HepG2 (cell line): ENCODE measurements at regions not wholly inside any gene's neighbourhood (a gene's known extent, or its start where the extent isn't known, plus 50 kb on each side); places are given as distances from the start of the nearest gene placed in this dataset.

ENCODE experiments used
- ATAC-seq: fragments of 200-7000 bp; cut with Tn5 transposase; 3 replicates; pipeline ENCODE4 v1.9.1; 2020; ENCODE audit warnings: mild to moderate bottlenecking, moderate library complexity
- BruUV-seq: library from RNA; stranded (reverse); fragments of 400-500 nt; replicated peaks from 2 replicates; lab custom pipeline; 2021; lab: Mats Ljungman, UMichigan
- CTCF ChIA-PET: fragments of 300-600 bp; formaldehyde crosslinking; extraction: SDS; loops from one replicate; lab custom pipeline; 2021; ENCODE audit warnings: low total read pairs, inconsistent platforms, low intra/inter-chr PET ratio; lab: Yijun Ruan, JAX
- POLR2A ChIA-PET: fragments of 350-600 bp; sonication (Branson Sonifier 250); formaldehyde crosslinking; loops from one replicate; lab custom pipeline; 2020; ENCODE audit warnings: antibody characterized with exemption, inconsistent platforms; lab: Yijun Ruan, JAX
- DNase-seq: peaks from one replicate; pipeline ENCODE4 v3.0.0-alpha.2; 2015; ENCODE audit warnings: low spot score
- FAIRE-seq: peaks from 3 replicates; lab custom pipeline; 2011; peaks lifted over from hg19 to GRCh38; lab: Jason Lieb, UNC
- H2AFZ ChIP-seq: one replicate; pipeline ENCODE4 v1.6.1; 2011; ENCODE audit warnings: low read length, inconsistent platforms
- H3K27ac ChIP-seq: fragments of 300-600 bp; 3 replicates; pipeline ENCODE4 v1.8.0; 2011; ENCODE audit warnings: mixed run types, mild to moderate bottlenecking, mixed read lengths, low read length, inconsistent platforms; ENCODE audit not compliant: insufficient read depth; ENCODE audit errors: extremely low read length
- H3K27me3 ChIP-seq, 2 experiments: fragments of 200-600 bp in 1 of 2; 2 replicates in 1 of 2; 3 replicates in 1 of 2; pipeline versions ENCODE4 v1.6.0 to v1.8.0; 2011; ENCODE audit warnings: low read length in 2 of 2, mild to moderate bottlenecking in 2 of 2, moderate library complexity in 2 of 2, inconsistent platforms in 1 of 2; ENCODE audit not compliant: insufficient read depth in 2 of 2, control insufficient read depth in 1 of 2
- H3K36me3 ChIP-seq, 2 experiments: fragments of 200-600 bp in 1 of 2; replicated peaks in 1 of 2; 2 replicates in 1 of 2; 3 replicates in 1 of 2; pipeline versions ENCODE4 v1.5.1 to v1.8.0; 2011; ENCODE audit warnings: low read length in 2 of 2, inconsistent platforms in 1 of 2; ENCODE audit not compliant: insufficient read depth in 2 of 2, control insufficient read depth in 1 of 2
- H3K4me1 ChIP-seq: 2 replicates; pipeline ENCODE4 v1.5.1; 2012; ENCODE audit warnings: low read length, inconsistent platforms; ENCODE audit not compliant: insufficient read depth
- H3K4me2 ChIP-seq: 2 replicates; pipeline ENCODE4 v1.6.0; 2011; ENCODE audit warnings: low read depth, low read length, inconsistent platforms
- H3K4me3 ChIP-seq, 3 experiments: fragments of 200-600 bp in 1 of 3; sonication (generic), shearing (Covaris generic) in 1 of 3; replicated peaks in 1 of 3; 2 replicates each; pipeline ENCODE4 v1.5.1; 2011 to 2016; ENCODE audit warnings: low read length in 3 of 3, inconsistent platforms in 2 of 3, low read depth in 2 of 3, mild to moderate bottlenecking in 2 of 3, control low read depth in 1 of 3, mixed read lengths in 1 of 3; ENCODE audit not compliant: insufficient read depth in 1 of 3
- H3K79me2 ChIP-seq: one replicate; pipeline ENCODE4 v1.6.1; 2011; ENCODE audit warnings: low read length, inconsistent platforms; ENCODE audit not compliant: insufficient read depth
- H3K9ac ChIP-seq: 2 replicates; pipeline ENCODE4 v1.6.0; 2011; ENCODE audit warnings: mild to moderate bottlenecking, low read depth, low read length, inconsistent platforms; ENCODE audit not compliant: insufficient read depth
- H3K9me3 ChIP-seq: 2 replicates; pipeline ENCODE4 v1.5.1; 2012; ENCODE audit warnings: mild to moderate bottlenecking, low read length
- H4K20me1 ChIP-seq: 2 replicates; pipeline ENCODE4 v1.6.0; 2011; ENCODE audit warnings: inconsistent platforms, mild to moderate bottlenecking, low read length, moderate library complexity; ENCODE audit not compliant: insufficient read depth
- ERF ChIP-seq: IDR thresholded peaks from 2 replicates; pipeline ENCODE4 v1.6.1; 2018; ENCODE audit warnings: missing biosample characterization, missing genetic modification reagents
- FIP1L1 ChIP-seq: fragments of 200-400 bp; formaldehyde crosslinking; IDR thresholded peaks from 2 replicates; pipeline ENCODE4 v1.6.1; 2018; ENCODE audit warnings: low read depth, mild to moderate bottlenecking, low read length, moderate library complexity, borderline replicate concordance; ENCODE audit not compliant: insufficient read depth
- FOXP1 ChIP-seq, 2 experiments: fragments of 450-650 bp in 1 of 2; IDR thresholded peaks; 2 replicates each; pipeline ENCODE4 v1.6.1; 2017 to 2018; ENCODE audit warnings: antibody characterized with exemption in 1 of 2
- HOXA9 ChIP-seq: sonication (generic); formaldehyde crosslinking; IDR thresholded peaks from 2 replicates; pipeline ENCODE4 v1.8.1; 2022; ENCODE audit warnings: missing genetic modification reagents, mild to moderate bottlenecking, moderate library complexity, borderline replicate concordance
- MYNN ChIP-seq: sonication (generic); formaldehyde crosslinking; IDR thresholded peaks from 2 replicates; pipeline ENCODE4 v1.4.0; 2020; ENCODE audit warnings: mild to moderate bottlenecking, low read depth, missing genetic modification reagents
- POLR2AphosphoS5 ChIP-seq: IDR thresholded peaks from 2 replicates; pipeline ENCODE4 v1.6.1; 2012; ENCODE audit warnings: low read depth, low read length
- SIN3A ChIP-seq: IDR thresholded peaks from 2 replicates; pipeline ENCODE4 v1.6.1; 2011; ENCODE audit warnings: low read depth, mild to moderate bottlenecking, control low read depth, low read length, borderline replicate concordance
- SIX4 ChIP-seq: sonication (generic); formaldehyde crosslinking; IDR thresholded peaks from 2 replicates; pipeline ENCODE4 v1.4.0; 2020; ENCODE audit warnings: missing genetic modification reagents
- SKI ChIP-seq: fragments of 450-650 bp; IDR thresholded peaks from one replicate; pipeline ENCODE4 v1.6.1; 2018; ENCODE audit warnings: mild to moderate bottlenecking; ENCODE audit not compliant: partially characterized antibody
- TCF7L2 ChIP-seq: IDR thresholded peaks from 2 replicates; pipeline ENCODE4 v1.6.1; 2011; ENCODE audit warnings: mild to moderate bottlenecking, low read depth, low read length, moderate library complexity
- WGBS: methylation state at CpG from one replicate; pipeline ENCODE4 v1.1.6; 2017; ENCODE audit warnings: low lambda C conversion rate; 5-methylcytosine and 5-hydroxymethylcytosine counted together
- in situ Hi-C: cut with HindIII; loops from 2 replicates; pipeline ENCODE4 v1.10.0; 2017; ENCODE audit warnings: low pct_unique_long_range_greater_than_20kb; ENCODE audit not compliant: extremely low pct_ligation_motif_present
- intact Hi-C: fragments of 100-400 bp; cut with micrococcal nuclease; formaldehyde crosslinking; loops from one replicate; pipeline ENCODE4 v1.10.0; 2022; ENCODE audit not compliant: unreplicated experiment
- TF ChIP-seq, protein P1 (sequence below): IDR thresholded peaks from 2 replicates; pipeline ENCODE4 v1.6.1; 2016; ENCODE audit warnings: missing compliant biosample characterization, missing genetic modification reagents, borderline replicate concordance
- TF ChIP-seq, protein P2 (sequence below): sonication (generic); formaldehyde crosslinking; conservative IDR thresholded peaks from 2 replicates; pipeline ENCODE4 v1.4.0; 2020; ENCODE audit warnings: missing genetic modification reagents
- TF ChIP-seq, protein P3 (sequence below): sonication (generic); formaldehyde crosslinking; IDR thresholded peaks from 2 replicates; pipeline ENCODE4 v1.4.0; 2020; ENCODE audit warnings: missing genetic modification reagents; ENCODE audit errors: not compliant biosample characterization
- TF ChIP-seq, protein P4 (sequence below): IDR thresholded peaks from 2 replicates; pipeline ENCODE4 v1.6.1; 2016; ENCODE audit warnings: low read depth, missing genetic modification reagents, missing compliant biosample characterization

DNA sequence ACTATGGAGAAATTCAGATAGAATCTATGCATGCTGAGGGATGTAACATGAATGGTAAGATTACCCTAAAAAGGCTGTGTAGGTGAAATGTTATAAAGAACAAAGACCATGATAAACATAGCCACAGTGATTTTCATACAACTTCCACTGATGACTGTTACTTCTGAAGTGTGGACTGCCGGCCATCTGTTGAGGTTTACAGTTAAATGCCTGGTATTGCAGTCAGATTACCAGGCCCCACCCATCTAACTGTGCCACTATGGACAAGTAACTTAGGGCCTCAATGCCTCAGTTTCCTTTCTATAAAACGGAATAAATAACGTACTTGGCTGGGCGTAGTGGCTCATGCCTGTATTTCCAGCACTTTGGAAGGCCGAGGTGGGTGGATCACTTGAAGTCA lies 395.6 kb downstream of the KLF12 start:
- intact Hi-C loops: no loop called here
- FAIRE-seq: no peak

More for the DNA sequence above, 395.6 kb downstream of the KLF12 start:
- Histone ChIP-seq H3K4me3 (no peak overlapping the region), H3K9me3 (no peaks in the 10 kb centered on the region), H3K4me1 (peaks cover 10% of the 10 kb centered on the region), H3K27ac (no peak overlapping the region), H3K36me3 (no peaks in the 10 kb centered on the region), H3K79me2 (no peaks in the 10 kb centered on the region), H2AFZ (no peak overlapping the region), H3K27me3 (no peaks in the 10 kb centered on the region), H3K4me2 (no peak overlapping the region), H3K9ac (no peak overlapping the region), H4K20me1 (no peaks in the 10 kb centered on the region)
- DNase-seq: no peak
- CTCF ChIA-PET: no interaction called here
- in situ Hi-C loops: no loop called here
- WGBS: 70% methylated on average over 5 of the region's 5 CpGs
- no peak for ATAC-seq
- no TSS peak for BruUV-seq
- POLR2A ChIA-PET: no interaction called here
- TF ChIP-seq HOXA9 (CRISPR knock-in tag): no peak
- TF ChIP-seq, protein P1, sequence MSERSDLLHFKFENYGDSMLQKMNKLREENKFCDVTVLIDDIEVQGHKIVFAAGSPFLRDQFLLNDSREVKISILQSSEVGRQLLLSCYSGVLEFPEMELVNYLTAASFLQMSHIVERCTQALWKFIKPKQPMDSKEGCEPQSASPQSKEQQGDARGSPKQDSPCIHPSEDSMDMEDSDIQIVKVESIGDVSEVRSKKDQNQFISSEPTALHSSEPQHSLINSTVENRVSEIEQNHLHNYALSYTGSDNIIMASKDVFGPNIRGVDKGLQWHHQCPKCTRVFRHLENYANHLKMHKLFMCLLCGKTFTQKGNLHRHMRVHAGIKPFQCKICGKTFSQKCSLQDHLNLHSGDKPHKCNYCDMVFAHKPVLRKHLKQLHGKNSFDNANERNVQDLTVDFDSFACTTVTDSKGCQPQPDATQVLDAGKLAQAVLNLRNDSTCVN: no peak
- no peak for TF ChIP-seq SIN3A
- TF ChIP-seq SIX4: no peak
- TF ChIP-seq, protein P2, sequence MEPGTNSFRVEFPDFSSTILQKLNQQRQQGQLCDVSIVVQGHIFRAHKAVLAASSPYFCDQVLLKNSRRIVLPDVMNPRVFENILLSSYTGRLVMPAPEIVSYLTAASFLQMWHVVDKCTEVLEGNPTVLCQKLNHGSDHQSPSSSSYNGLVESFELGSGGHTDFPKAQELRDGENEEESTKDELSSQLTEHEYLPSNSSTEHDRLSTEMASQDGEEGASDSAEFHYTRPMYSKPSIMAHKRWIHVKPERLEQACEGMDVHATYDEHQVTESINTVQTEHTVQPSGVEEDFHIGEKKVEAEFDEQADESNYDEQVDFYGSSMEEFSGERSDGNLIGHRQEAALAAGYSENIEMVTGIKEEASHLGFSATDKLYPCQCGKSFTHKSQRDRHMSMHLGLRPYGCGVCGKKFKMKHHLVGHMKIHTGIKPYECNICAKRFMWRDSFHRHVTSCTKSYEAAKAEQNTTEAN (CRISPR knock-in tag): no peak
- TF ChIP-seq, protein P3, sequence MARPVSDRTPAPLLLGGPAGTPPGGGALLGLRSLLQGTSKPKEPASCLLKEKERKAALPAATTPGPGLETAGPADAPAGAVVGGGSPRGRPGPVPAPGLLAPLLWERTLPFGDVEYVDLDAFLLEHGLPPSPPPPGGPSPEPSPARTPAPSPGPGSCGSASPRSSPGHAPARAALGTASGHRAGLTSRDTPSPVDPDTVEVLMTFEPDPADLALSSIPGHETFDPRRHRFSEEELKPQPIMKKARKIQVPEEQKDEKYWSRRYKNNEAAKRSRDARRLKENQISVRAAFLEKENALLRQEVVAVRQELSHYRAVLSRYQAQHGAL (CRISPR knock-in tag): no peak
- TF ChIP-seq ERF (CRISPR knock-in tag): no peak
- TF ChIP-seq POLR2AphosphoS5: no peak
- TF ChIP-seq, protein P4, sequence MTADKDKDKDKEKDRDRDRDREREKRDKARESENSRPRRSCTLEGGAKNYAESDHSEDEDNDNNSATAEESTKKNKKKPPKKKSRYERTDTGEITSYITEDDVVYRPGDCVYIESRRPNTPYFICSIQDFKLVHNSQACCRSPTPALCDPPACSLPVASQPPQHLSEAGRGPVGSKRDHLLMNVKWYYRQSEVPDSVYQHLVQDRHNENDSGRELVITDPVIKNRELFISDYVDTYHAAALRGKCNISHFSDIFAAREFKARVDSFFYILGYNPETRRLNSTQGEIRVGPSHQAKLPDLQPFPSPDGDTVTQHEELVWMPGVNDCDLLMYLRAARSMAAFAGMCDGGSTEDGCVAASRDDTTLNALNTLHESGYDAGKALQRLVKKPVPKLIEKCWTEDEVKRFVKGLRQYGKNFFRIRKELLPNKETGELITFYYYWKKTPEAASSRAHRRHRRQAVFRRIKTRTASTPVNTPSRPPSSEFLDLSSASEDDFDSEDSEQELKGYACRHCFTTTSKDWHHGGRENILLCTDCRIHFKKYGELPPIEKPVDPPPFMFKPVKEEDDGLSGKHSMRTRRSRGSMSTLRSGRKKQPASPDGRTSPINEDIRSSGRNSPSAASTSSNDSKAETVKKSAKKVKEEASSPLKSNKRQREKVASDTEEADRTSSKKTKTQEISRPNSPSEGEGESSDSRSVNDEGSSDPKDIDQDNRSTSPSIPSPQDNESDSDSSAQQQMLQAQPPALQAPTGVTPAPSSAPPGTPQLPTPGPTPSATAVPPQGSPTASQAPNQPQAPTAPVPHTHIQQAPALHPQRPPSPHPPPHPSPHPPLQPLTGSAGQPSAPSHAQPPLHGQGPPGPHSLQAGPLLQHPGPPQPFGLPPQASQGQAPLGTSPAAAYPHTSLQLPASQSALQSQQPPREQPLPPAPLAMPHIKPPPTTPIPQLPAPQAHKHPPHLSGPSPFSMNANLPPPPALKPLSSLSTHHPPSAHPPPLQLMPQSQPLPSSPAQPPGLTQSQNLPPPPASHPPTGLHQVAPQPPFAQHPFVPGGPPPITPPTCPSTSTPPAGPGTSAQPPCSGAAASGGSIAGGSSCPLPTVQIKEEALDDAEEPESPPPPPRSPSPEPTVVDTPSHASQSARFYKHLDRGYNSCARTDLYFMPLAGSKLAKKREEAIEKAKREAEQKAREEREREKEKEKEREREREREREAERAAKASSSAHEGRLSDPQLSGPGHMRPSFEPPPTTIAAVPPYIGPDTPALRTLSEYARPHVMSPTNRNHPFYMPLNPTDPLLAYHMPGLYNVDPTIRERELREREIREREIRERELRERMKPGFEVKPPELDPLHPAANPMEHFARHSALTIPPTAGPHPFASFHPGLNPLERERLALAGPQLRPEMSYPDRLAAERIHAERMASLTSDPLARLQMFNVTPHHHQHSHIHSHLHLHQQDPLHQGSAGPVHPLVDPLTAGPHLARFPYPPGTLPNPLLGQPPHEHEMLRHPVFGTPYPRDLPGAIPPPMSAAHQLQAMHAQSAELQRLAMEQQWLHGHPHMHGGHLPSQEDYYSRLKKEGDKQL (CRISPR knock-in tag): no peak
- TF ChIP-seq MYNN (CRISPR knock-in tag): no peak
- TF ChIP-seq TCF7L2: no peak
- TF ChIP-seq SKI: no peak
- TF ChIP-seq FOXP1 (IDR thresholded peaks at IDR 0.05): no peak
- TF ChIP-seq FOXP1 (CRISPR knock-in tag; IDR thresholded peaks at IDR 0.05): no peak
- no peak for TF ChIP-seq FIP1L1
